ENCODE measurements at regions not wholly inside any gene's neighbourhood (a gene's known extent, or its start where the extent isn't known, plus 50 kb on each side); places are given as distances from the start of the nearest gene placed in this dataset.

- no peak for ATAC-seq
- POLR2A ChIA-PET = no interaction called here
- Histone ChIP-seq H2AFZ (ENCODE audit: control insufficient read depth, low read depth, low read length) (no peak overlapping the region), H3K4me3 (no peak overlapping the region), H4K20me1 (ENCODE audit: control insufficient read depth, insufficient read depth) (no peaks in the 10 kb centered on the region), H3K4me1 (ENCODE audit: control insufficient read depth, insufficient read depth, low read length) (no peaks in the 10 kb centered on the region), H3K36me3 (ENCODE audit: control insufficient read depth in 2 of 2, insufficient read depth in 2 of 2, low read length in 1 of 2) (no peaks in the 10 kb centered on the region), H3K9ac (ENCODE audit: control insufficient read depth, insufficient read depth, low read length) (no peak overlapping the region), H3K27ac (ENCODE audit: control insufficient read depth, insufficient read depth) (no peak overlapping the region), H3K27me3 (replicated peaks in 1 of 2; ENCODE audit: control insufficient read depth in 2 of 2, insufficient read depth in 2 of 2, low read length in 1 of 2) (no peaks in the 10 kb centered on the region), H3K9me3 (replicated peaks; ENCODE audit: control insufficient read depth, insufficient read depth, low read length) (no peaks in the 10 kb centered on the region), H3K4me2 (ENCODE audit: control insufficient read depth, insufficient read depth) (no peak overlapping the region), H3K79me2 (ENCODE audit: control insufficient read depth, insufficient read depth, low read length) (no peaks in the 10 kb centered on the region)
- no peak for DNase-seq (ENCODE audit: low read depth, low spot score)
- RAD21 ChIA-PET (ENCODE audit: unreplicated experiment) = no interaction called here
- in situ Hi-C loops (cut with MboI) (no loop called here), intact Hi-C loops (cut with micrococcal nuclease; ENCODE audit: unreplicated experiment) (no loop called here)
- CTCF ChIA-PET = no interaction called here
- TF ChIP-seq PKNOX1 (IDR thresholded peaks at IDR 0.05) (no peak), SPI1 (IDR thresholded peaks at IDR 0.05; ENCODE audit: borderline replicate concordance, insufficient read depth, low read depth, low read length) (no peak), SUZ12 (IDR thresholded peaks at IDR 0.05; ENCODE audit: unreplicated experiment) (no peak), NRF1 (conservative IDR thresholded peaks at IDR 0.05; ENCODE audit: low read depth, low read length) (no peak), MLLT1 (IDR thresholded peaks at IDR 0.05) (no peak), WRNIP1 (IDR thresholded peaks at IDR 0.05; ENCODE audit: borderline replicate concordance, low read depth, low read length) (no peak), ZSCAN29 (IDR thresholded peaks at IDR 0.05) (no peak), ELK1 (IDR thresholded peaks at IDR 0.05; ENCODE audit: low read depth, low read length) (no peak), HCFC1 (IDR thresholded peaks at IDR 0.05; ENCODE audit: low read length) (no peak), GABPA (IDR thresholded peaks at IDR 0.05; ENCODE audit: low read depth) (no peak)
- SMC1A ChIA-PET (ENCODE audit: uncharacterized antibody, unreplicated experiment) = no interaction called here
- WGBS (ENCODE audit: insufficient coverage, insufficient replicate concordance, low lambda C conversion rate, missing lambda C conversion rate) = 0% methylated on average over 1 of the region's 1 CpG
- FAIRE-seq = no peak
- BruUV-seq (replicated peaks) = no TSS peak
Measured at GRCh38 chr16:63625126-63625525, 1496.7 kb downstream of the CDH11 start.
